Keratinocyte (primary cell): ENCODE measurements at regions not wholly inside any gene's neighbourhood (a gene's known extent, or its start where the extent isn't known, plus 50 kb on each side); places are given as distances from the start of the nearest gene placed in this dataset.

ENCODE experiments used
- CTCF ChIP-seq, 3 experiments: IDR thresholded peaks in 1 of 3; conservative IDR thresholded peaks in 1 of 3; optimal IDR thresholded peaks in 1 of 3; 2 replicates in 2 of 3; 3 replicates in 1 of 3; pipeline versions ENCODE3 to v1.5.1; 2011; ENCODE audit warnings: low read length in 3 of 3, mild to moderate bottlenecking in 3 of 3, moderate library complexity in 2 of 3, control low read depth in 1 of 3, inconsistent platforms in 1 of 3; ENCODE audit not compliant: insufficient read depth in 2 of 3; ENCODE audit errors: extremely low read depth in 1 of 3
- EZH2 ChIP-seq: IDR thresholded peaks from one replicate; pipeline ENCODE4 v1.6.1; 2012; ENCODE audit warnings: inconsistent platforms, mild to moderate bottlenecking, low read length, moderate library complexity

GRCh38 chr17:77846531-77847085, 111.9 kb upstream of the TNRC6C start:
- TF ChIP-seq CTCF (optimal IDR thresholded peaks at IDR 0.05 in 1 of 3, IDR thresholded peaks at IDR 0.05 in 1 of 3, conservative IDR thresholded peaks at IDR 0.05 in 1 of 3; ENCODE audit: extremely low read depth in 1 of 3, insufficient read depth in 2 of 3, low read length in 3 of 3), result no peak
- TF ChIP-seq EZH2, result no peak
